Trophoblast cell (in vitro differentiated cells and primary cell): ENCODE measurements at regions not wholly inside any gene's neighbourhood (a gene's known extent, or its start where the extent isn't known, plus 50 kb on each side); places are given as distances from the start of the nearest gene placed in this dataset.

Source experiments
- DNase-seq, 2 donors: peaks; one replicate each; pipeline ENCODE4 v3.0.0-alpha.2; 2016
- H2AFZ ChIP-seq: 2 replicates; pipeline ENCODE4 v1.6.1; 2013; ENCODE audit warnings: low read length, moderate library complexity, mild to moderate bottlenecking; ENCODE audit not compliant: insufficient read depth, poor library complexity
- H2AK5ac ChIP-seq: 2 replicates; pipeline ENCODE4 v1.6.1; 2013; ENCODE audit warnings: mild to moderate bottlenecking, low read length
- H2BK120ac ChIP-seq: 2 replicates; pipeline ENCODE4 v1.6.1; 2013; ENCODE audit warnings: low read length, mild to moderate bottlenecking, moderate library complexity; ENCODE audit not compliant: insufficient read depth, poor library complexity
- H2BK12ac ChIP-seq: 2 replicates; pipeline ENCODE4 v1.6.1; 2013; ENCODE audit warnings: mild to moderate bottlenecking, low read length, moderate library complexity
- H2BK5ac ChIP-seq: 2 replicates; pipeline ENCODE4 v1.6.1; 2013; ENCODE audit warnings: low read length, low read depth, moderate library complexity, mild to moderate bottlenecking; ENCODE audit not compliant: poor library complexity
- H3K14ac ChIP-seq: 2 replicates; pipeline ENCODE4 v1.6.1; 2013; ENCODE audit warnings: mild to moderate bottlenecking, low read length
- H3K18ac ChIP-seq: 2 replicates; pipeline ENCODE4 v1.6.1; 2013; ENCODE audit warnings: mild to moderate bottlenecking, low read length
- H3K23ac ChIP-seq: 2 replicates; pipeline ENCODE4 v1.6.1; 2013; ENCODE audit warnings: low read length
- H3K27ac ChIP-seq: 2 replicates; pipeline ENCODE4 v1.5.1; 2013; ENCODE audit warnings: low read depth, mild to moderate bottlenecking, inconsistent platforms, low read length, moderate library complexity
- H3K27me3 ChIP-seq: 2 replicates; pipeline ENCODE4 v1.6.1; 2013; ENCODE audit warnings: inconsistent platforms, mild to moderate bottlenecking, low read length, moderate library complexity; ENCODE audit not compliant: insufficient read depth
- H3K36me3 ChIP-seq, 2 experiments: 1 replicate in 1 of 2; 2 replicates in 1 of 2; pipeline ENCODE4 v1.6.1; 2013; ENCODE audit warnings: low read length in 2 of 2, mild to moderate bottlenecking in 2 of 2, moderate library complexity in 1 of 2; ENCODE audit not compliant: insufficient read depth in 2 of 2, control insufficient read depth in 1 of 2
- H3K4ac ChIP-seq: 2 replicates; pipeline ENCODE4 v1.6.1; 2013; ENCODE audit warnings: low read depth, mild to moderate bottlenecking, low read length, moderate library complexity
- H3K4me1 ChIP-seq, 2 experiments: 1 replicate in 1 of 2; 2 replicates in 1 of 2; pipeline ENCODE4 v1.6.1; 2013; ENCODE audit warnings: low read length in 2 of 2, mild to moderate bottlenecking in 2 of 2, moderate library complexity in 1 of 2; ENCODE audit not compliant: insufficient read depth in 2 of 2, control insufficient read depth in 1 of 2
- H3K4me2 ChIP-seq: 2 replicates; pipeline ENCODE4 v1.6.1; 2013; ENCODE audit warnings: inconsistent platforms, mild to moderate bottlenecking, low read length, moderate library complexity
- H3K4me3 ChIP-seq: 2 replicates; pipeline ENCODE4 v1.5.1; 2013; ENCODE audit warnings: mild to moderate bottlenecking, low read depth, low read length, inconsistent platforms
- H3K79me1 ChIP-seq: one replicate; pipeline ENCODE4 v1.6.1; 2013; ENCODE audit warnings: low read length
- H3K79me2 ChIP-seq: 2 replicates; pipeline ENCODE4 v1.6.1; 2013; ENCODE audit warnings: low read length, mild to moderate bottlenecking; ENCODE audit not compliant: control insufficient read depth, insufficient read depth, poor library complexity
- H3K9ac ChIP-seq: 2 replicates; pipeline ENCODE4 v1.6.1; 2013; ENCODE audit warnings: mild to moderate bottlenecking, low read length
- H3K9me3 ChIP-seq: 2 replicates; pipeline ENCODE4 v1.6.1; 2013; ENCODE audit warnings: low read depth, mild to moderate bottlenecking, control low read depth, inconsistent platforms, low read length; ENCODE audit not compliant: insufficient read depth
- H4K12ac ChIP-seq: 2 replicates; pipeline ENCODE4 v1.6.1; 2013; ENCODE audit warnings: low read depth, mild to moderate bottlenecking, low read length, moderate library complexity
- H4K8ac ChIP-seq: 2 replicates; pipeline ENCODE4 v1.6.1; 2013; ENCODE audit warnings: low read depth, mild to moderate bottlenecking, low read length, moderate library complexity
- H4K91ac ChIP-seq: one replicate; pipeline ENCODE4 v1.6.1; 2013; ENCODE audit warnings: low read depth, mild to moderate bottlenecking, low read length, moderate library complexity
- WGBS: extraction: QIAGEN DNeasy Blood & Tissue Kit; methylation state at CpG from one replicate; pipeline ENCODE4 v1.1.7; 2013; ENCODE audit warnings: missing lambda C conversion rate; ENCODE audit not compliant: insufficient read length, insufficient coverage; ENCODE audit errors: extremely low coverage; 5-methylcytosine and 5-hydroxymethylcytosine counted together

GRCh38 chr5:64437496-64437895, 68.3 kb upstream of the RGS7BP start:
- no peak overlapping the region for H2BK12ac ChIP-seq
- no peak overlapping the region for H4K12ac ChIP-seq
- H3K4me1 ChIP-seq: no peaks in the 10 kb centered on the region
- H3K79me2 ChIP-seq: no peaks in the 10 kb centered on the region
- no peaks in the 10 kb centered on the region for H3K36me3 ChIP-seq
- no peaks in the 10 kb centered on the region for H3K27me3 ChIP-seq
- no peak overlapping the region for H3K9ac ChIP-seq
- H4K91ac ChIP-seq: no peak overlapping the region
- no peak overlapping the region for H3K18ac ChIP-seq
- no peak overlapping the region for H3K23ac ChIP-seq
- no peaks in the 10 kb centered on the region for H3K79me1 ChIP-seq
- no peaks in the 10 kb centered on the region for H3K9me3 ChIP-seq
- no peak overlapping the region for H3K4ac ChIP-seq
- H2BK5ac ChIP-seq: no peak overlapping the region
- no peak overlapping the region for H2AK5ac ChIP-seq
- H3K27ac ChIP-seq: no peak overlapping the region
- no peak overlapping the region for H2BK120ac ChIP-seq
- no peak overlapping the region for H3K4me3 ChIP-seq
- peak in 1 of 2 donors; percentile 30 for DNase-seq
- H3K4me2 ChIP-seq: no peak overlapping the region
- no peak overlapping the region for H2AFZ ChIP-seq
- H4K8ac ChIP-seq: no peak overlapping the region
- no peak overlapping the region for H3K14ac ChIP-seq

- no peak overlapping the region for H3K14ac ChIP-seq
- no peaks in the 10 kb centered on the region for H3K36me3 ChIP-seq
- H3K27ac ChIP-seq: no peak overlapping the region
- no peaks in the 10 kb centered on the region for H3K4me1 ChIP-seq
- H4K91ac ChIP-seq: no peak overlapping the region
- H3K79me1 ChIP-seq: no peaks in the 10 kb centered on the region
- no peak overlapping the region for H2BK120ac ChIP-seq
- H3K9ac ChIP-seq: no peak overlapping the region
- H3K9me3 ChIP-seq: no peaks in the 10 kb centered on the region
- no peak overlapping the region for H3K23ac ChIP-seq
- H4K12ac ChIP-seq: no peak overlapping the region
- no peak overlapping the region for H2BK12ac ChIP-seq
- no peak overlapping the region for H3K4me2 ChIP-seq
- no peak overlapping the region for H3K4me3 ChIP-seq
- no CpG with 5 or more reads among the region's 2 CpGs for WGBS
- H3K4ac ChIP-seq: no peak overlapping the region
- no peak overlapping the region for H2AFZ ChIP-seq
- no peak overlapping the region for H2BK5ac ChIP-seq
- no peak overlapping the region for H4K8ac ChIP-seq
- no peaks in the 10 kb centered on the region for H3K27me3 ChIP-seq
- H3K79me2 ChIP-seq: no peaks in the 10 kb centered on the region
- DNase-seq: no peak
- H2AK5ac ChIP-seq: no peak overlapping the region
- no peak overlapping the region for H3K18ac ChIP-seq
These were observed 54.3 kb upstream of the RGS7BP start for GRCh38 chr5:64451551-64451950.

GRCh38 chr5:64453405-64453804, 52.4 kb upstream of the RGS7BP start:
- Histone ChIP-seq H3K9me3 (no peaks in the 10 kb centered on the region), H2BK5ac (no peak overlapping the region), H2BK12ac (no peak overlapping the region), H3K23ac (no peak overlapping the region), H3K79me1 (no peaks in the 10 kb centered on the region), H3K14ac (no peak overlapping the region), H4K91ac (no peak overlapping the region), H3K79me2 (no peaks in the 10 kb centered on the region), H3K27ac (no peak overlapping the region), H4K8ac (no peak overlapping the region), H3K4ac (no peak overlapping the region), H3K18ac (no peak overlapping the region), H2AK5ac (no peak overlapping the region), H3K4me3 (no peak overlapping the region), H3K36me3 (no peaks in the 10 kb centered on the region), H3K9ac (no peak overlapping the region), H3K27me3 (no peaks in the 10 kb centered on the region), H2BK120ac (no peak overlapping the region), H3K4me2 (no peak overlapping the region), H4K12ac (no peak overlapping the region), H2AFZ (no peak overlapping the region), H3K4me1 (no peaks in the 10 kb centered on the region)
- DNase-seq: no peak
